ENCODE measurements at regions not wholly inside any gene's neighbourhood (a gene's known extent, or its start where the extent isn't known, plus 50 kb on each side); places are given as distances from the start of the nearest gene placed in this dataset.

GRCh38 chr12:19030180-19030579, 99.4 kb upstream of the PLEKHA5 start:
- no peaks in the 10 kb centered on the region for H3K9me3 ChIP-seq (replicated peaks; ENCODE audit: insufficient read depth, low read length)
- no peak for DNase-seq

GRCh38 chr12:19030603-19031002, 98.9 kb upstream of the PLEKHA5 start:
- Histone ChIP-seq H3K4me2 (ENCODE audit: low read depth, low read length) (no peak overlapping the region), H3K27ac (ENCODE audit: low read length) (no peak overlapping the region)

More at GRCh38 chr12:19030180-19030579, 99.4 kb upstream of the PLEKHA5 start:
- Histone ChIP-seq H3K9me2 (replicated peaks; ENCODE audit: insufficient read depth, low read length) (no peaks in the 10 kb centered on the region), H3K4me3 (ENCODE audit: low read length) (no peak overlapping the region), H3F3A (ENCODE audit: insufficient read depth, low read length) (no peaks in the 10 kb centered on the region), H2AFZ (ENCODE audit: low read length) (no peak overlapping the region), H3K27me3 (replicated peaks; ENCODE audit: insufficient read depth, low read length) (no peaks in the 10 kb centered on the region), H3K36me3 (replicated peaks; ENCODE audit: insufficient read depth, low read length) (no peaks in the 10 kb centered on the region), H3K9ac (ENCODE audit: low read length) (no peak overlapping the region), H3K4me1 (ENCODE audit: low read length) (no peaks in the 10 kb centered on the region), H3K4me2 (ENCODE audit: low read depth, low read length) (no peak overlapping the region), H4K20me1 (ENCODE audit: insufficient read depth, low read length) (no peaks in the 10 kb centered on the region), H3K79me2 (ENCODE audit: low read length) (no peaks in the 10 kb centered on the region), H3K27ac (ENCODE audit: low read length) (no peak overlapping the region)
- TF ChIP-seq EZH2phosphoT487 (IDR thresholded peaks at IDR 0.05; ENCODE audit: low read length) (no peak), EZH2 (optimal IDR thresholded peaks at IDR 0.05; ENCODE audit: low read depth, low read length) (no peak), CTCF (IDR thresholded peaks at IDR 0.05; ENCODE audit: low read length) (no peak)

GRCh38 chr12:19031032-19031431, 98.5 kb upstream of the PLEKHA5 start:
- H3K36me3 ChIP-seq (replicated peaks; ENCODE audit: insufficient read depth, low read length): no peaks in the 10 kb centered on the region
- H3K9ac ChIP-seq (ENCODE audit: low read length): no peak overlapping the region
- no peak overlapping the region for H3K27ac ChIP-seq (ENCODE audit: low read length)
- no peak for DNase-seq
- no peaks in the 10 kb centered on the region for H3K79me2 ChIP-seq (ENCODE audit: low read length)
- no peaks in the 10 kb centered on the region for H3F3A ChIP-seq (ENCODE audit: insufficient read depth, low read length)
- no peak overlapping the region for H2AFZ ChIP-seq (ENCODE audit: low read length)
- no peak for TF ChIP-seq CTCF (IDR thresholded peaks at IDR 0.05; ENCODE audit: low read length)
- TF ChIP-seq EZH2 (optimal IDR thresholded peaks at IDR 0.05; ENCODE audit: low read depth, low read length): no peak
- no peak for TF ChIP-seq EZH2phosphoT487 (IDR thresholded peaks at IDR 0.05; ENCODE audit: low read length)
- no peaks in the 10 kb centered on the region for H3K4me1 ChIP-seq (ENCODE audit: low read length)
- H3K27me3 ChIP-seq (replicated peaks; ENCODE audit: insufficient read depth, low read length): no peaks in the 10 kb centered on the region
- H3K9me2 ChIP-seq (replicated peaks; ENCODE audit: insufficient read depth, low read length): no peaks in the 10 kb centered on the region
- H4K20me1 ChIP-seq (ENCODE audit: insufficient read depth, low read length): no peaks in the 10 kb centered on the region
- H3K9me3 ChIP-seq (replicated peaks; ENCODE audit: insufficient read depth, low read length): no peaks in the 10 kb centered on the region
- no peak overlapping the region for H3K4me2 ChIP-seq (ENCODE audit: low read depth, low read length)
- no peak overlapping the region for H3K4me3 ChIP-seq (ENCODE audit: low read length)

More at GRCh38 chr12:19030603-19031002, 98.9 kb upstream of the PLEKHA5 start:
- no peaks in the 10 kb centered on the region for H3K9me2 ChIP-seq (replicated peaks; ENCODE audit: insufficient read depth, low read length)
- no peaks in the 10 kb centered on the region for H3K79me2 ChIP-seq (ENCODE audit: low read length)
- TF ChIP-seq EZH2 (optimal IDR thresholded peaks at IDR 0.05; ENCODE audit: low read depth, low read length): no peak
- no peak for TF ChIP-seq EZH2phosphoT487 (IDR thresholded peaks at IDR 0.05; ENCODE audit: low read length)
- no peak for TF ChIP-seq CTCF (IDR thresholded peaks at IDR 0.05; ENCODE audit: low read length)
- H3K4me3 ChIP-seq (ENCODE audit: low read length): no peak overlapping the region
- H4K20me1 ChIP-seq (ENCODE audit: insufficient read depth, low read length): no peaks in the 10 kb centered on the region
- H3K27me3 ChIP-seq (replicated peaks; ENCODE audit: insufficient read depth, low read length): no peaks in the 10 kb centered on the region
- no peaks in the 10 kb centered on the region for H3K9me3 ChIP-seq (replicated peaks; ENCODE audit: insufficient read depth, low read length)
- H3K36me3 ChIP-seq (replicated peaks; ENCODE audit: insufficient read depth, low read length): no peaks in the 10 kb centered on the region
- no peak for DNase-seq
- no peak overlapping the region for H3K9ac ChIP-seq (ENCODE audit: low read length)
- no peak overlapping the region for H2AFZ ChIP-seq (ENCODE audit: low read length)
- H3K4me1 ChIP-seq (ENCODE audit: low read length): no peaks in the 10 kb centered on the region
- H3F3A ChIP-seq (ENCODE audit: insufficient read depth, low read length): no peaks in the 10 kb centered on the region
